B cell (primary cell): ENCODE measurements at regions not wholly inside any gene's neighbourhood (a gene's known extent, or its start where the extent isn't known, plus 50 kb on each side); places are given as distances from the start of the nearest gene placed in this dataset.

Experiments
- ATAC-seq: fragments of 200-7000 bp; cut with Tn5 transposase; one replicate; pipeline ENCODE4 v1.10.0; 2021; ENCODE audit warnings: low read depth, mild to moderate bottlenecking, moderate number of reproducible peaks, moderate library complexity
- CTCF ChIA-PET: fragments of 350-600 bp; sonication (Branson Sonifier 250); formaldehyde crosslinking; loops from one replicate; lab custom pipeline; 2021; ENCODE audit warnings: antibody characterized with exemption, inconsistent platforms; lab: Charles Lee
- POLR2A ChIA-PET: fragments of 350-600 bp; sonication (Branson Sonifier 250); formaldehyde crosslinking; loops from one replicate; lab custom pipeline; 2021; ENCODE audit warnings: antibody characterized with exemption; lab: Charles Lee
- DNase-seq: peaks from one replicate; pipeline ENCODE4 v3.0.0; 2013
- H2AFZ ChIP-seq: 2 replicates; pipeline ENCODE4 v1.6.1; 2012; ENCODE audit warnings: mild to moderate bottlenecking, low read depth, low read length; ENCODE audit not compliant: insufficient read depth, poor library complexity, severe bottlenecking
- H3K27ac ChIP-seq, 2 donors: 1 replicate in 1 of 2; 2 replicates in 1 of 2; pipeline ENCODE4 v1.5.1; 2012 to 2013; ENCODE audit warnings: low read length in 2 of 2, mild to moderate bottlenecking in 2 of 2, moderate library complexity in 1 of 2
- H3K27me3 ChIP-seq, 4 experiments: fragments of 200-600 bp in 1 of 4; sonication (generic) in 1 of 4; replicated peaks in 1 of 4; 1 replicate in 2 of 4; 2 replicates in 2 of 4; pipeline versions ENCODE4 v1.6.1 to v1.7.0; 2013 to 2016; ENCODE audit warnings: low read length in 3 of 4, mild to moderate bottlenecking in 2 of 4, mixed read lengths in 1 of 4, moderate library complexity in 1 of 4; ENCODE audit not compliant: insufficient read depth in 4 of 4, control insufficient read depth in 3 of 4; ENCODE audit errors: control extremely low read depth in 1 of 4
- H3K36me3 ChIP-seq, 2 experiments: replicated peaks in 1 of 2; 1 replicate in 1 of 2; 2 replicates in 1 of 2; pipeline versions ENCODE4 v1.6.1 to v1.7.1; 2013; ENCODE audit warnings: low read length in 1 of 2; ENCODE audit not compliant: insufficient read depth in 2 of 2, control insufficient read depth in 1 of 2; ENCODE audit errors: control extremely low read depth in 1 of 2, extremely low read depth in 1 of 2
- H3K4me1 ChIP-seq, 2 donors: fragments of 200-600 bp in 1 of 2; sonication (generic) in 1 of 2; 1 replicate in 1 of 2; 2 replicates in 1 of 2; pipeline versions ENCODE4 v1.5.1 to v1.6.1; 2013 to 2017; ENCODE audit warnings: low read length in 2 of 2; ENCODE audit not compliant: control insufficient read depth in 2 of 2, insufficient read depth in 2 of 2
- H3K4me2 ChIP-seq: replicated peaks from 2 replicates; pipeline ENCODE3; 2012; ENCODE audit warnings: mild to moderate bottlenecking, low read depth, low read length; ENCODE audit not compliant: poor library complexity, severe bottlenecking
- H3K4me3 ChIP-seq, 5 experiments: fragments of 200-600 bp in 1 of 5; sonication (generic) in 1 of 5; 1 replicate in 3 of 5; 2 replicates in 2 of 5; pipeline versions ENCODE4 v1.5.1 to v1.7.0; 2011 to 2016; ENCODE audit warnings: low read length in 4 of 5, mild to moderate bottlenecking in 4 of 5, low read depth in 2 of 5, control low read depth in 1 of 5, moderate library complexity in 1 of 5; ENCODE audit not compliant: insufficient read depth in 1 of 5; ENCODE audit errors: control extremely low read depth in 1 of 5, extremely low read depth in 1 of 5
- H3K79me2 ChIP-seq: fragments of 200-600 bp; sonication (generic); one replicate; pipeline ENCODE4 v1.6.0; 2016; ENCODE audit warnings: low read length; ENCODE audit not compliant: control insufficient read depth, insufficient read depth
- H3K9ac ChIP-seq: fragments of 200-600 bp; sonication (generic); 2 replicates; pipeline ENCODE4 v1.6.1; 2017; ENCODE audit warnings: mild to moderate bottlenecking, low read length, moderate library complexity
- H3K9me3 ChIP-seq, 3 donors: one replicate each; pipeline versions ENCODE4 v1.6.1 to v1.7.1; 2013; ENCODE audit warnings: low read length in 2 of 3; ENCODE audit not compliant: control insufficient read depth in 2 of 3, insufficient read depth in 1 of 3; ENCODE audit errors: control extremely low read depth in 1 of 3
- H4K20me1 ChIP-seq: 2 replicates; pipeline ENCODE4 v1.6.0; 2012; ENCODE audit warnings: mild to moderate bottlenecking, low read length; ENCODE audit not compliant: insufficient read depth, control insufficient read depth, poor library complexity, severe bottlenecking
- H3K27ac Mint-ChIP-seq: one replicate; pipeline ENCODE4 v1.8.0; 2021; ENCODE audit warnings: mixed read lengths
- H3K27me3 Mint-ChIP-seq: one replicate; pipeline ENCODE4 v1.8.0; 2021; ENCODE audit warnings: mixed read lengths
- H3K4me1 Mint-ChIP-seq: one replicate; pipeline ENCODE4 v1.8.0; 2021; ENCODE audit warnings: mixed read lengths
- H3K4me3 Mint-ChIP-seq: one replicate; pipeline ENCODE4 v1.8.0; 2021; ENCODE audit warnings: mixed read lengths
- H3K9me3 Mint-ChIP-seq: one replicate; pipeline ENCODE4 v1.8.0; 2022; ENCODE audit warnings: mixed read lengths; ENCODE audit not compliant: insufficient read depth
- CTCF ChIP-seq: fragments of 200-600 bp; IDR thresholded peaks from one replicate; pipeline ENCODE4 v1.8.0; 2022; ENCODE audit warnings: antibody characterized with exemption, mild to moderate bottlenecking
- EZH2 ChIP-seq: IDR thresholded peaks from 2 replicates; pipeline ENCODE4 v1.6.1; 2012; ENCODE audit warnings: borderline replicate concordance, low read depth, mild to moderate bottlenecking, moderate library complexity, low read length; ENCODE audit not compliant: insufficient read depth, poor library complexity, severe bottlenecking
- WGBS: methylation state at CpG from one replicate; pipeline ENCODE4 v1.1.5; 2013; ENCODE audit warnings: missing lambda C conversion rate; ENCODE audit not compliant: insufficient coverage; 5-methylcytosine and 5-hydroxymethylcytosine counted together
- intact Hi-C: fragments of 100-400 bp; cut with micrococcal nuclease; formaldehyde crosslinking; loops from one replicate; pipeline ENCODE4 v1.10.0; 2022

DNA sequence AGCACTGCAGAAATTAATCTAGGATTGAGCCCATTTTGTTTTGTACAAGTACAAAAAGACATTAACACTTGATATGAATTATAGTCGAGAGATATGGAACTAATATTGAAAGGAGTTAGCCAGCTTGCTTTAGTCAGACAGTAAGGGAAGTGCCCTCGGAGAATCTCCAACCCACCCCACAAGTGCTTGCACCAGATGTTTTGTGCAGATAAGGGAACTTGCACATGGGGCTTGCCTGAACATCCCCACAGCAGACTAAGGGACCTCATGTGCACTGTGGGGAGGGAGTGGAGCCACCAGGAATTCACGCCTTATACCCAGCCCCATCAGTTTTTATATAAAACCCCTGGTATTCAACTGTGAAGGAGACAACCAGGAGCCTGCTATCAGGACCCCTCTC lies 122.3 kb downstream of the EFHB start:
- TF ChIP-seq EZH2 (no peak), CTCF (no peak)
- Histone ChIP-seq H4K20me1 (no peaks in the 10 kb centered on the region), H3K9me3 (no peaks in the 10 kb centered on the region), H3K27ac (no peak overlapping the region), H3K4me1 (no peaks in the 10 kb centered on the region), H3K4me3 (no peak overlapping the region), H3K27me3 (no peaks in the 10 kb centered on the region), H3K4me2 (no peak overlapping the region), H3K36me3 (no peaks in the 10 kb centered on the region), H3K9ac (no peak overlapping the region), H3K79me2 (no peaks in the 10 kb centered on the region), H2AFZ (no peak overlapping the region)
- DNase-seq (no peak), ATAC-seq (no peak)
- WGBS = no CpG with 5 or more reads among the region's 3 CpGs
- Mint-ChIP-seq H3K4me1 (no peaks in the 10 kb centered on the region), H3K9me3 (no peaks in the 10 kb centered on the region), H3K4me3 (no peak overlapping the region), H3K27ac (no peak overlapping the region), H3K27me3 (no peaks in the 10 kb centered on the region)
- intact Hi-C loops = no loop called here
- ChIA-PET CTCF (no interaction called here), POLR2A (no interaction called here)

- TF ChIP-seq EZH2 (no peak), CTCF (no peak)
- no peak for DNase-seq
- Histone ChIP-seq H3K4me3 (no peak overlapping the region), H3K27ac (no peak overlapping the region), H3K27me3 (no peaks in the 10 kb centered on the region), H4K20me1 (no peaks in the 10 kb centered on the region), H3K79me2 (no peaks in the 10 kb centered on the region), H3K4me2 (no peak overlapping the region), H3K4me1 (no peaks in the 10 kb centered on the region), H3K36me3 (no peaks in the 10 kb centered on the region), H3K9ac (no peak overlapping the region), H2AFZ (no peak overlapping the region), H3K9me3 (peaks cover 0 to 6% (median 6%) of the 10 kb centered on the region in 3 donors)
- no peaks in the 10 kb centered on the region for H3K27me3 Mint-ChIP-seq
- ChIA-PET CTCF (no interaction called here), POLR2A (no interaction called here)
- no peaks in the 10 kb centered on the region for H3K4me1 Mint-ChIP-seq
- no peak overlapping the region for H3K27ac Mint-ChIP-seq
- no peak overlapping the region for H3K4me3 Mint-ChIP-seq
- no peaks in the 10 kb centered on the region for H3K9me3 Mint-ChIP-seq
- intact Hi-C loops = no loop called here
- no peak for ATAC-seq
- 80% methylated on average over 1 of the region's 3 CpGs for WGBS
Observed at GRCh38 chr3:19808834-19809233, 125.2 kb downstream of the EFHB start.
